ENCODE measurements at regions not wholly inside any gene's neighbourhood (a gene's known extent, or its start where the extent isn't known, plus 50 kb on each side); places are given as distances from the start of the nearest gene placed in this dataset.

DNA sequence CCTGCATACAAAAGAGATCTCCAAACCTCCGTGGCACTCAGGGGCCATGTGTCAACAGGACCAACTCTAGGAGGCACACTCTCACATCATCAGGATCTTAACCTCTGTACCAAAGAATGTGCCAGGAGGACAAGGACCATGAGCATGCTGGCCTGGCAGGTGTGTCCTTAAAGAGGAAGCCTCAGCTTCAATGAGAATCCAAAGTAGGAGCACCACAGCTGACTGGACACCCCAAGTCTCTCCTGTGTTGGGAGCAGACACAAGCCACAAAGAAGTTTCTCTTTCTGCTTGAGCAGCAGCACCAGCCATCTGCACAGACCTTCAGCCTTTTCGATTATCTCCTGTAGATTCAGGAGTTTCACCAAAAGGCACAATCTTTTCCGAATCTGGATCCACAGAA lies 1734.5 kb downstream of the TP53TG3F start:
- Histone ChIP-seq H3K27me3 (replicated peaks; ENCODE audit: insufficient read depth) (no peaks in the 10 kb centered on the region), H3K79me2 (ENCODE audit: insufficient read depth) (no peaks in the 10 kb centered on the region), H3K4me2 (ENCODE audit: unreplicated experiment) (no peak overlapping the region), H3K4me1 (ENCODE audit: insufficient read depth) (no peaks in the 10 kb centered on the region), H3K9me3 (ENCODE audit: low read depth) (no peaks in the 10 kb centered on the region), H2AFZ (no peak overlapping the region), H3K9ac (no peak overlapping the region), H3K9me2 (ENCODE audit: insufficient read depth) (no peaks in the 10 kb centered on the region), H3K36me3 (ENCODE audit: low read depth) (no peaks in the 10 kb centered on the region), H3K4me3 (no peak overlapping the region), H3F3A (ENCODE audit: insufficient read depth) (no peaks in the 10 kb centered on the region), H3K27ac (no peak overlapping the region), H4K20me1 (ENCODE audit: insufficient read depth) (no peaks in the 10 kb centered on the region)
- 3 to 13% methylated on average over 3 of the region's 3 CpGs for WGBS, 2 experiments (ENCODE audit: low coverage in 1 of 2, low lambda C conversion rate in 2 of 2, missing lambda C conversion rate in 2 of 2)
- no peak for DNase-seq
- in situ Hi-C loops (cut with MboI): no loop called here
- TF ChIP-seq EZH2 (IDR thresholded peaks at IDR 0.05; ENCODE audit: insufficient read depth, poor library complexity, severe bottlenecking) (no peak), EZH2phosphoT487 (IDR thresholded peaks at IDR 0.05; ENCODE audit: insufficient read depth, low read depth) (no peak)

- Histone ChIP-seq H3K79me2 (ENCODE audit: insufficient read depth) (no peaks in the 10 kb centered on the region), H3K9me3 (ENCODE audit: low read depth) (no peaks in the 10 kb centered on the region), H4K20me1 (ENCODE audit: insufficient read depth) (no peaks in the 10 kb centered on the region), H3K27me3 (replicated peaks; ENCODE audit: insufficient read depth) (no peaks in the 10 kb centered on the region), H3K4me2 (ENCODE audit: unreplicated experiment) (no peak overlapping the region), H3F3A (ENCODE audit: insufficient read depth) (no peaks in the 10 kb centered on the region), H3K27ac (no peak overlapping the region), H3K9ac (no peak overlapping the region), H3K9me2 (ENCODE audit: insufficient read depth) (no peaks in the 10 kb centered on the region), H3K4me1 (ENCODE audit: insufficient read depth) (no peaks in the 10 kb centered on the region), H3K4me3 (no peak overlapping the region), H2AFZ (no peak overlapping the region), H3K36me3 (ENCODE audit: low read depth) (no peaks in the 10 kb centered on the region)
- DNase-seq: no peak
- in situ Hi-C loops (cut with MboI): no loop called here
- 25 to 33% methylated on average over 5 of the region's 5 CpGs for WGBS, 2 experiments (ENCODE audit: low coverage in 1 of 2, low lambda C conversion rate in 2 of 2, missing lambda C conversion rate in 2 of 2)
- TF ChIP-seq EZH2phosphoT487 (IDR thresholded peaks at IDR 0.05; ENCODE audit: insufficient read depth, low read depth) (no peak), EZH2 (IDR thresholded peaks at IDR 0.05; ENCODE audit: insufficient read depth, poor library complexity, severe bottlenecking) (no peak)
Observed at GRCh38 chr16:35194681-35195080, 1735.3 kb downstream of the TP53TG3F start.

- in situ Hi-C loops (cut with MboI): no loop called here
- Histone ChIP-seq H3K9me2 (ENCODE audit: insufficient read depth) (no peaks in the 10 kb centered on the region), H3K27me3 (replicated peaks; ENCODE audit: insufficient read depth) (no peaks in the 10 kb centered on the region), H3F3A (ENCODE audit: insufficient read depth) (no peaks in the 10 kb centered on the region), H3K27ac (no peak overlapping the region), H3K4me2 (ENCODE audit: unreplicated experiment) (no peak overlapping the region), H2AFZ (no peak overlapping the region), H3K9ac (no peak overlapping the region), H4K20me1 (ENCODE audit: insufficient read depth) (no peaks in the 10 kb centered on the region), H3K4me3 (no peak overlapping the region), H3K9me3 (ENCODE audit: low read depth) (no peaks in the 10 kb centered on the region), H3K4me1 (ENCODE audit: insufficient read depth) (no peaks in the 10 kb centered on the region), H3K36me3 (ENCODE audit: low read depth) (no peaks in the 10 kb centered on the region), H3K79me2 (ENCODE audit: insufficient read depth) (no peaks in the 10 kb centered on the region)
- TF ChIP-seq EZH2 (IDR thresholded peaks at IDR 0.05; ENCODE audit: insufficient read depth, poor library complexity, severe bottlenecking) (no peak), EZH2phosphoT487 (IDR thresholded peaks at IDR 0.05; ENCODE audit: insufficient read depth, low read depth) (no peak)
- WGBS, 2 experiments (ENCODE audit: low coverage in 1 of 2, low lambda C conversion rate in 2 of 2, missing lambda C conversion rate in 2 of 2): 39 to 42% methylated on average over 29 of the region's 29 CpGs
- DNase-seq: no peak
Observed at GRCh38 chr16:35195173-35195863, 1735.9 kb downstream of the TP53TG3F start.

DNA sequence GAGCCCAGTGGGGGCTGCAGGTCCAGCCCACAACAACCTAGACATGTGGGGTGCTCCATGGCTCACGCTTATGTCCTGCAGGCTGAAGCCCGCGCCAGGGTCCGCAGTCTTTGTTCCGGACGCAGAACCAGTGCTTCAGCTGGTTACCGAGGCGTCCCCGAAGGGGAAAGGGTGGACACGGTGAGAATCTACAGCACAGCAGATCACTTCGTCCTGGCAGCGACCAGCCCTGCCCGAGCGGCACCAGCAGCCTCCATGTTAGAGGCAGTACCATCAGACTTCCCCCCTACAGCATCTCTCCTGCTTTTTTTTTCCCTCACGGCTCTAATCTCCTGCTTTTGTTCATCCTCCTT lies 1736.4 kb downstream of the TP53TG3F start:
- Histone ChIP-seq H3K9me3 (ENCODE audit: low read depth) (no peaks in the 10 kb centered on the region), H3F3A (ENCODE audit: insufficient read depth) (no peaks in the 10 kb centered on the region), H4K20me1 (ENCODE audit: insufficient read depth) (no peaks in the 10 kb centered on the region), H2AFZ (no peak overlapping the region), H3K4me3 (no peak overlapping the region), H3K9ac (no peak overlapping the region), H3K36me3 (ENCODE audit: low read depth) (no peaks in the 10 kb centered on the region), H3K27me3 (replicated peaks; ENCODE audit: insufficient read depth) (no peaks in the 10 kb centered on the region), H3K79me2 (ENCODE audit: insufficient read depth) (no peaks in the 10 kb centered on the region), H3K4me1 (ENCODE audit: insufficient read depth) (no peaks in the 10 kb centered on the region), H3K27ac (no peak overlapping the region), H3K9me2 (ENCODE audit: insufficient read depth) (no peaks in the 10 kb centered on the region), H3K4me2 (ENCODE audit: unreplicated experiment) (no peak overlapping the region)
- 46 to 48% methylated on average over 14 to 15 of the region's 15 CpGs for WGBS, 2 experiments (ENCODE audit: low coverage in 1 of 2, low lambda C conversion rate in 2 of 2, missing lambda C conversion rate in 2 of 2)
- TF ChIP-seq EZH2phosphoT487 (IDR thresholded peaks at IDR 0.05; ENCODE audit: insufficient read depth, low read depth): no peak
- no peak for TF ChIP-seq EZH2 (IDR thresholded peaks at IDR 0.05; ENCODE audit: insufficient read depth, poor library complexity, severe bottlenecking)
- no peak for DNase-seq
- in situ Hi-C loops (cut with MboI): no loop called here

GRCh38 chr16:35196313-35196712 lies 1736.9 kb downstream of the TP53TG3F start:
- 63 to 64% methylated on average over 20 to 21 of the region's 21 CpGs for WGBS, 2 experiments (ENCODE audit: low coverage in 1 of 2, low lambda C conversion rate in 2 of 2, missing lambda C conversion rate in 2 of 2)
- H3K27ac ChIP-seq: no peak overlapping the region
- in situ Hi-C loops (cut with MboI): no loop called here

More at GRCh38 chr16:35196313-35196712, 1736.9 kb downstream of the TP53TG3F start:
- Histone ChIP-seq H3K4me2 (ENCODE audit: unreplicated experiment) (no peak overlapping the region), H3K4me3 (no peak overlapping the region), H3K27me3 (replicated peaks; ENCODE audit: insufficient read depth) (no peaks in the 10 kb centered on the region), H3K4me1 (ENCODE audit: insufficient read depth) (no peaks in the 10 kb centered on the region), H3K9ac (no peak overlapping the region), H2AFZ (no peak overlapping the region), H3F3A (ENCODE audit: insufficient read depth) (no peaks in the 10 kb centered on the region), H3K36me3 (ENCODE audit: low read depth) (no peaks in the 10 kb centered on the region), H4K20me1 (ENCODE audit: insufficient read depth) (no peaks in the 10 kb centered on the region), H3K79me2 (ENCODE audit: insufficient read depth) (no peaks in the 10 kb centered on the region), H3K9me3 (ENCODE audit: low read depth) (no peaks in the 10 kb centered on the region), H3K9me2 (ENCODE audit: insufficient read depth) (no peaks in the 10 kb centered on the region)
- no peak for DNase-seq
- TF ChIP-seq EZH2phosphoT487 (IDR thresholded peaks at IDR 0.05; ENCODE audit: insufficient read depth, low read depth): no peak
- TF ChIP-seq EZH2 (IDR thresholded peaks at IDR 0.05; ENCODE audit: insufficient read depth, poor library complexity, severe bottlenecking): no peak

Data from GM23248 (cell line).